H1 (cell line): ENCODE measurements at regions not wholly inside any gene's neighbourhood (a gene's known extent, or its start where the extent isn't known, plus 50 kb on each side); places are given as distances from the start of the nearest gene placed in this dataset.
"Not testable (repeated sequence)": the region's sequence is repeated elsewhere in the genome, so short reads cannot be mapped to it uniquely, and the experiment has no call there.

Experiments used
- CTCF ChIA-PET: fragments of 300-600 bp; sonication (Branson Sonifier 250); formaldehyde crosslinking; loops from one replicate; lab custom pipeline; 2021; ENCODE audit not compliant: partially characterized antibody; lab: Charles Lee
- POLR2A ChIA-PET: fragments of 300-600 bp; sonication (Branson Sonifier 250); formaldehyde crosslinking; loops from one replicate; lab custom pipeline; 2021; ENCODE audit warnings: inconsistent platforms; ENCODE audit not compliant: partially characterized antibody; lab: Charles Lee
- DNase-seq, 2 experiments: peaks; one replicate each; pipeline versions ENCODE4 v3.0.0 to v3.0.0-alpha.2; 2010 to 2022; ENCODE audit warnings: low spot score in 2 of 2, low read depth in 1 of 2, mixed read lengths in 1 of 2
- FAIRE-seq: peaks from 2 replicates; lab custom pipeline; 2011; peaks lifted over from hg19 to GRCh38; lab: Jason Lieb, UNC
- H2AFZ ChIP-seq: 2 replicates; pipeline ENCODE4 v1.8.1; 2012; ENCODE audit warnings: low read length, inconsistent platforms
- H2AK5ac ChIP-seq: 2 replicates; pipeline ENCODE4 v1.6.1; 2013; ENCODE audit warnings: low read depth, low read length
- H2BK120ac ChIP-seq: replicated peaks from 2 replicates; pipeline ENCODE3; 2013; ENCODE audit warnings: low read depth, low read length, inconsistent platforms
- H2BK12ac ChIP-seq: 2 replicates; pipeline ENCODE4 v1.6.1; 2013; ENCODE audit warnings: low read depth, low read length
- H2BK15ac ChIP-seq: 2 replicates; pipeline ENCODE4 v1.6.1; 2013; ENCODE audit warnings: low read length
- H2BK20ac ChIP-seq: 2 replicates; pipeline ENCODE4 v1.6.1; 2013; ENCODE audit warnings: low read length
- H2BK5ac ChIP-seq: 2 replicates; pipeline ENCODE4 v1.6.1; 2013; ENCODE audit warnings: low read depth, low read length
- H3K14ac ChIP-seq: 2 replicates; pipeline ENCODE4 v1.6.1; 2013; ENCODE audit warnings: inconsistent platforms; ENCODE audit not compliant: insufficient read length
- H3K18ac ChIP-seq: 2 replicates; pipeline ENCODE4 v1.6.1; 2013; ENCODE audit warnings: low read length; ENCODE audit errors: extremely low read depth
- H3K23ac ChIP-seq: 2 replicates; pipeline ENCODE4 v1.6.1; 2013; ENCODE audit warnings: inconsistent platforms; ENCODE audit not compliant: insufficient read length
- H3K23me2 ChIP-seq: 2 replicates; pipeline ENCODE4 v1.6.1; 2013; ENCODE audit warnings: low read depth, low read length
- H3K27ac ChIP-seq: 2 replicates; pipeline ENCODE4 v1.6.1; 2011; ENCODE audit warnings: low read depth, low read length, inconsistent platforms
- H3K27me3 ChIP-seq, 4 experiments: replicated peaks in 1 of 4; 1 replicate in 1 of 4; 2 replicates in 3 of 4; pipeline versions ENCODE4 v1.6.1 to v1.8.1; 2011 to 2013; ENCODE audit warnings: low read length in 3 of 4, mild to moderate bottlenecking in 3 of 4, inconsistent platforms in 2 of 4, mixed read lengths in 2 of 4, moderate library complexity in 1 of 4; ENCODE audit not compliant: control insufficient read depth in 3 of 4, insufficient read depth in 3 of 4; ENCODE audit errors: extremely low read depth in 1 of 4
- H3K36me3 ChIP-seq, 4 experiments: 2 replicates each; pipeline versions ENCODE4 v1.6.1 to v1.8.1; 2011 to 2013; ENCODE audit warnings: mild to moderate bottlenecking in 4 of 4, low read length in 3 of 4, moderate library complexity in 2 of 4, control low read depth in 1 of 4, inconsistent platforms in 1 of 4; ENCODE audit not compliant: insufficient read depth in 4 of 4, control insufficient read depth in 2 of 4
- H3K4ac ChIP-seq: replicated peaks from 2 replicates; pipeline ENCODE3; 2013; ENCODE audit warnings: low read length, low read depth, mixed read lengths, inconsistent platforms; ENCODE audit not compliant: insufficient read length
- H3K4me1 ChIP-seq, 4 experiments: replicated peaks in 1 of 4; 1 replicate in 1 of 4; 2 replicates in 3 of 4; pipeline versions ENCODE4 v1.6.1 to v1.8.1; 2011 to 2013; ENCODE audit warnings: low read length in 3 of 4, inconsistent platforms in 2 of 4, mixed read lengths in 1 of 4; ENCODE audit not compliant: insufficient read depth in 4 of 4, control insufficient read depth in 3 of 4
- H3K4me2 ChIP-seq, 2 experiments: 2 replicates each; pipeline versions ENCODE4 v1.6.1 to v1.8.1; 2011 to 2013; ENCODE audit warnings: low read depth in 2 of 2, low read length in 2 of 2, control low read depth in 1 of 2, inconsistent platforms in 1 of 2, mild to moderate bottlenecking in 1 of 2; ENCODE audit not compliant: insufficient read depth in 1 of 2
- H3K4me3 ChIP-seq, 4 experiments: fragments of 200-600, 300-600 bp in 1 of 4; sonication (generic), shearing (Covaris generic), sonication (Bioruptor Twin) in 1 of 4; 2 replicates each; pipeline versions ENCODE4 v1.5.1 to v1.8.1; 2011 to 2016; ENCODE audit warnings: low read length in 4 of 4, low read depth in 3 of 4, control low read depth in 2 of 4, inconsistent platforms in 2 of 4, mild to moderate bottlenecking in 2 of 4, mixed read lengths in 1 of 4, moderate library complexity in 1 of 4; ENCODE audit not compliant: insufficient read depth in 2 of 4; ENCODE audit errors: extremely low read depth in 1 of 4
- H3K56ac ChIP-seq: replicated peaks from 2 replicates; pipeline ENCODE3; 2013; ENCODE audit warnings: low read depth, mild to moderate bottlenecking, mixed read lengths, low read length, inconsistent platforms; ENCODE audit not compliant: insufficient read length
- H3K79me1 ChIP-seq: 2 replicates; pipeline ENCODE4 v1.6.1; 2013; ENCODE audit warnings: low read depth, low read length, control low read depth
- H3K79me2 ChIP-seq, 2 experiments: 2 replicates each; pipeline versions ENCODE4 v1.6.1 to v1.8.1; 2012 to 2013; ENCODE audit warnings: low read length in 2 of 2, mild to moderate bottlenecking in 2 of 2, inconsistent platforms in 1 of 2; ENCODE audit not compliant: insufficient read depth in 2 of 2, control insufficient read depth in 1 of 2
- H3K9ac ChIP-seq, 4 experiments: replicated peaks in 1 of 4; 1 replicate in 1 of 4; 2 replicates in 3 of 4; pipeline versions ENCODE4 v1.6.1 to v1.8.1; 2011 to 2013; ENCODE audit warnings: low read depth in 3 of 4, low read length in 3 of 4, control low read depth in 2 of 4, mild to moderate bottlenecking in 2 of 4, moderate library complexity in 2 of 4, inconsistent platforms in 1 of 4; ENCODE audit errors: extremely low read depth in 1 of 4
- H3K9me3 ChIP-seq, 2 experiments: 2 replicates each; pipeline versions ENCODE4 v1.6.1 to v1.8.1; 2012 to 2013; ENCODE audit warnings: mild to moderate bottlenecking in 2 of 2, moderate library complexity in 2 of 2, control low read depth in 1 of 2, inconsistent platforms in 1 of 2, low read depth in 1 of 2, low read length in 1 of 2, mixed read lengths in 1 of 2; ENCODE audit not compliant: insufficient read depth in 2 of 2
- H4K20me1 ChIP-seq, 2 experiments: replicated peaks in 1 of 2; 2 replicates each; pipeline versions ENCODE3 to v1.8.1; 2011 to 2013; ENCODE audit warnings: inconsistent platforms in 2 of 2, low read length in 2 of 2, mild to moderate bottlenecking in 1 of 2; ENCODE audit not compliant: insufficient read depth in 2 of 2, control insufficient read depth in 1 of 2
- H4K5ac ChIP-seq: 2 replicates; pipeline ENCODE4 v1.6.1; 2013; ENCODE audit warnings: low read length, low read depth, mixed read lengths, inconsistent platforms; ENCODE audit not compliant: insufficient read length
- H4K8ac ChIP-seq: 2 replicates; pipeline ENCODE4 v1.8.0; 2013; ENCODE audit warnings: mild to moderate bottlenecking, moderate library complexity, low read length, inconsistent platforms; ENCODE audit not compliant: insufficient read depth; ENCODE audit errors: extremely low read depth
- H4K91ac ChIP-seq: replicated peaks from 2 replicates; pipeline ENCODE3; 2013; ENCODE audit warnings: low read length, mixed read lengths, inconsistent platforms; ENCODE audit not compliant: insufficient read length
- WGBS, 2 experiments: shearing (Covaris generic) in 1 of 2; methylation state at CpG; one replicate each; pipeline versions ENCODE4 v1.1.6 to v1.1.7; 2013 to 2015; ENCODE audit warnings: low lambda C conversion rate in 2 of 2, mixed read lengths in 2 of 2, inconsistent platforms in 1 of 2, low coverage in 1 of 2, missing lambda C conversion rate in 1 of 2; ENCODE audit not compliant: insufficient replicate concordance in 2 of 2, insufficient coverage in 1 of 2, insufficient read length in 1 of 2; ENCODE audit errors: extremely low coverage in 1 of 2, missing lambda C conversion rate in 1 of 2; 5-methylcytosine and 5-hydroxymethylcytosine counted together

GRCh38 chr5:125458949-125459348, 712.5 kb upstream of the ZNF608 start:
- H2BK20ac ChIP-seq, H3K4me1 ChIP-seq, H4K20me1 ChIP-seq, H3K27me3 ChIP-seq, H2AFZ ChIP-seq, H4K5ac ChIP-seq, FAIRE-seq, DNase-seq, H3K79me2 ChIP-seq, H3K4ac ChIP-seq, H2BK15ac ChIP-seq, H3K36me3 ChIP-seq, H3K56ac ChIP-seq, H3K23ac ChIP-seq, H3K4me2 ChIP-seq, H3K23me2 ChIP-seq, H2BK12ac ChIP-seq, H4K8ac ChIP-seq, POLR2A ChIA-PET, H3K14ac ChIP-seq, H2BK5ac ChIP-seq, H2AK5ac ChIP-seq, CTCF ChIA-PET, H3K9ac ChIP-seq, H3K27ac ChIP-seq, H4K91ac ChIP-seq, H3K18ac ChIP-seq, H3K4me3 ChIP-seq, H3K79me1 ChIP-seq, H2BK120ac ChIP-seq: not testable (repeated sequence)
- 77% methylated on average over 2 of the region's 2 CpGs; no CpG with 5 or more reads in 1 of the 2 experiments for WGBS, 2 experiments
- peaks cover 7 to 12% of the 10 kb centered on the region in 2 experiments; a peak in 3 of 4 replicates for H3K9me3 ChIP-seq
